Fibroblast of villous mesenchyme (primary cell): ENCODE measurements at regions not wholly inside any gene's neighbourhood (a gene's known extent, or its start where the extent isn't known, plus 50 kb on each side); places are given as distances from the start of the nearest gene placed in this dataset.

Experiments used
- DNase-seq: peaks from one replicate; pipeline ENCODE4 v3.0.0-alpha.2; 2010; ENCODE audit warnings: low read depth
- H3K4me3 ChIP-seq: 2 replicates; pipeline ENCODE4 v1.5.1; 2011; ENCODE audit warnings: low read depth, mild to moderate bottlenecking, low read length
- TF ChIP-seq, protein P1 (sequence below): IDR thresholded peaks from 2 replicates; pipeline ENCODE4 v1.5.1; 2012; ENCODE audit warnings: low read depth, mild to moderate bottlenecking, low read length; ENCODE audit not compliant: insufficient read depth

GRCh38 chr5:163608621-163609020 is 103.2 kb downstream of the MAT2B start:
- TF ChIP-seq, protein P1, sequence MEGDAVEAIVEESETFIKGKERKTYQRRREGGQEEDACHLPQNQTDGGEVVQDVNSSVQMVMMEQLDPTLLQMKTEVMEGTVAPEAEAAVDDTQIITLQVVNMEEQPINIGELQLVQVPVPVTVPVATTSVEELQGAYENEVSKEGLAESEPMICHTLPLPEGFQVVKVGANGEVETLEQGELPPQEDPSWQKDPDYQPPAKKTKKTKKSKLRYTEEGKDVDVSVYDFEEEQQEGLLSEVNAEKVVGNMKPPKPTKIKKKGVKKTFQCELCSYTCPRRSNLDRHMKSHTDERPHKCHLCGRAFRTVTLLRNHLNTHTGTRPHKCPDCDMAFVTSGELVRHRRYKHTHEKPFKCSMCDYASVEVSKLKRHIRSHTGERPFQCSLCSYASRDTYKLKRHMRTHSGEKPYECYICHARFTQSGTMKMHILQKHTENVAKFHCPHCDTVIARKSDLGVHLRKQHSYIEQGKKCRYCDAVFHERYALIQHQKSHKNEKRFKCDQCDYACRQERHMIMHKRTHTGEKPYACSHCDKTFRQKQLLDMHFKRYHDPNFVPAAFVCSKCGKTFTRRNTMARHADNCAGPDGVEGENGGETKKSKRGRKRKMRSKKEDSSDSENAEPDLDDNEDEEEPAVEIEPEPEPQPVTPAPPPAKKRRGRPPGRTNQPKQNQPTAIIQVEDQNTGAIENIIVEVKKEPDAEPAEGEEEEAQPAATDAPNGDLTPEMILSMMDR = no peak
- DNase-seq = no peak
- no peak overlapping the region for H3K4me3 ChIP-seq

DNA sequence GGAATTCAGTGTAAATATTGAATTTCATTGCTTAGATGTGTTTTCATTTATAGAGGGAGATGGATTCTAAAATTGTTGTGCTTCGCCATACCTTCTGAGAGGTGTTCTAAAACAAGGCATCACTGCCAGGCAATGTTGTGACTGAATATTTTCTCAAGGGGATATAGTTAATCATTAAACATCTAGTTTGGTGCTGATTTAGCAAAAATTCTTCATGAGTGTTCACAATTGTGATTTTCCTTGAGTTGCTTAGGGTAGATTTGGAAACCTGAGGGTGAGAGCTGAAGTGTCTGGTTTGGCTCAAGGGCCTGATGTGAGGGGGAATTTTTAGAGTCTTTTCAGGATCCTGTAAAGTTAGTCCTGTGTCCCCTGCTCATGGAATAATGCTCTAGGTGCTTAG is 104.5 kb downstream of the MAT2B start:
- no peak overlapping the region for H3K4me3 ChIP-seq
- DNase-seq = no peak
- TF ChIP-seq, protein P1 = no peak

DNA sequence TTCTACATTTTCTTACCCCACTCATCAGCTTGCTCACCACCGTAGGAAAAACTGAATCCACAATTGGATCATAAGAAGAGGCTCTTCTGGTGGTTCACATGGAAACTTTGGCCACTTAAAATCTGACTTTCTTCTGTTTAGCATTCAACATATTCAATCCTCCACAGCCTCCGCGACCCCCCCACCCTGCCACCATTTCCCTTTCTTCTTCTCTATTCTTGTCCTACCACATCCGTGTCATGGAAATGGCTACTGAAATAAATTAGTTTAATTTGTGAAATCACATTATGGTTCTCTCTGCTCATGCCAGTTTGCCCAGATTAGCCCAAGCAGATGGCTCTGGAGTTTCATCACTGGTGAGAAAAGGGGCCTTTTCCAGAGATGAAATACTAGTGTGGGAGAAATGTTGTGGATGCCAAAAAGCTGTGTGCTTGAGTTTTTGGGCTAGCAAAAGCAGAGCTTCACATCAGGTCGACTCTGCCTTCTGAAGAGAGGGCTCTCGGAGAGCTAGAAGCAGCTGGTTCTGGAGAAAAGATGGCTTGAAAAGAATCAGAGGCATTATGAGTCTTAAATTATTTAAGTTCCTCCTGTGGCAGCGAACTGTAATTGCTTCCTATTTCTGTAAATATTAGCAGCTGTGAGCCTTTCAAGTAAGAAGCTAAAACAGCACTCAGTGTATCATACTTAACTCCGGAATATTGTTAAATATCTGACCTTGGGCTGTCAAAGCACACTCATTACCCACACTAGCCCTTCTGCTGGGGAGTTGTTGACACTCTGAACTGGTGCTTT is 107.1 kb downstream of the MAT2B start:
- TF ChIP-seq, protein P1 = peak; percentile 9
- peak; percentile 47 for DNase-seq
- H3K4me3 ChIP-seq = no peak overlapping the region

DNA sequence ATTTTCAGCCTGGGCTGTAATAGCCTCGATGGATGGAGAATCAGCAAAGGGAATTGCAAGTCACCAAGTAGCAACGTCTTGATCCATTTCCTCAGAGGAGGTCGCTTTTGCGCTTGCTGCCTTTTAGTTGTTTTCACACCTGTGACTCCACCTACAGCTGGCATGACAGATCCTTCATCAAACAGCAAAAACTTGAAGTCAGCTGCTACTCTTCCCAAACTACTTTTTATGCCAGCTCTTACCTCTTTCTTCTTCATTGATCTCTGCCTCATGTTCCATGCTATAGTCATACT is 107.7 kb downstream of the MAT2B start:
- TF ChIP-seq, protein P1 = no peak
- H3K4me3 ChIP-seq = no peak overlapping the region
- DNase-seq = no peak

GRCh38 chr5:163614787-163615186 is 109.4 kb downstream of the MAT2B start:
- TF ChIP-seq, protein P1 = no peak
- DNase-seq = peak; percentile 82
- H3K4me3 ChIP-seq = no peak overlapping the region

DNA sequence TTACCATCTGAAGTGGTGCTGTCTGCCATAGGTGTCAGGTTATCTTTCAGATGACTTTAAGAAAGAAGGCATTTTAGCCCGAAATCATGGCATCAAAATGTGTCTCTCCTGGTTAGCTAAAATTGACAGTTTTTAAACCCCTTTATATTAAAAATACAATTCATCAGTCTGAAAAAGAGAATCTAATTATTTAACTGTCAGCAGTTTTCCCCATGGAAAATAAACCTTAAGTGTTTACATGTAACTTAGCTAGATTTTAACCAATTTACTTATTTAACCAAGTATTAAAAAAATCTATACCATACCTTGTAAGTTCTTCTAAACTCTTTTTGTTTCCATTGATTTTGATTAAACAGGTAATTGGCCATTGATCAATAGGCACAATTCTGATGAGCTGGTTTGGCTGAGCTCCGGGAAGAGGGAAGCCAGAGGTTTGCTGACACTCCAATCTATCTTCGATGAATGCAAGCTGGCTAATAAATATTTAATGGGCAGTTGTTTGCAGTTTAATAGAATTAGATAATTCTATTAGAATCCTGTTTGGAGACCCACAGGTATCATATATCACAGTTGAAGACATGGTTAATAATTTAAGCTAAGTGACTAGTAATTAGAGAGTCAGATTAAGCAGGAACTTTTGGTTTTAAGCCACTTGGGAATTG is 114.0 kb downstream of the MAT2B start:
- TF ChIP-seq, protein P1 = no peak
- no peak for DNase-seq
- no peak overlapping the region for H3K4me3 ChIP-seq

GRCh38 chr5:163619951-163620350 is 114.5 kb downstream of the MAT2B start:
- TF ChIP-seq, protein P1 = no peak
- peak; percentile 10 for DNase-seq
- H3K4me3 ChIP-seq = no peak overlapping the region
